Stimulated activated CD4-positive, alpha-beta T cell treated with anti-CD3 and anti-CD28 coated beads, Interleukin-12 subunit alpha, Interleukin-12 subunit beta, amount 100 ng/mL, for 48 hours (primary cell): ENCODE measurements at regions not wholly inside any gene's neighbourhood (a gene's known extent, or its start where the extent isn't known, plus 50 kb on each side); places are given as distances from the start of the nearest gene placed in this dataset.
"Not testable (repeated sequence)": the region's sequence is repeated elsewhere in the genome, so short reads cannot be mapped to it uniquely, and the experiment has no call there.

Experiments
- DNase-seq, 3 donors: peaks; one replicate each; pipeline ENCODE4 v3.0.0-alpha.2; 2020; ENCODE audit warnings: low read depth in 2 of 3, low spot score in 1 of 3

- DNase-seq, result no peak
Measured at GRCh38 chr4:167811958-167812357, 280.4 kb upstream of the ANXA10 start.

- DNase-seq, result no peak
Measured at GRCh38 chr4:167826281-167826680, 266.1 kb upstream of the ANXA10 start.

- no peak for DNase-seq
Measured at GRCh38 chr4:167831855-167832254, 260.5 kb upstream of the ANXA10 start.

- DNase-seq, result no peak
Measured at GRCh38 chr4:167838686-167839085, 253.7 kb upstream of the ANXA10 start.

GRCh38 chr4:167842487-167842886 lies 249.8 kb upstream of the ANXA10 start:
- DNase-seq, result no peak

- DNase-seq, result no peak
Measured at GRCh38 chr4:167854881-167855280, 237.5 kb upstream of the ANXA10 start.

- not testable (repeated sequence) for DNase-seq
Measured at GRCh38 chr4:167858127-167858526, 234.2 kb upstream of the ANXA10 start.

- no peak for DNase-seq
Measured at GRCh38 chr4:167867191-167867590, 225.1 kb upstream of the ANXA10 start.

- no peak for DNase-seq
Measured at GRCh38 chr4:167868163-167868562, 224.2 kb upstream of the ANXA10 start.

GRCh38 chr4:167873496-167873895 lies 218.8 kb upstream of the ANXA10 start:
- no peak for DNase-seq

GRCh38 chr4:167876091-167876490 lies 216.2 kb upstream of the ANXA10 start:
- not testable (repeated sequence) for DNase-seq

GRCh38 chr4:167877826-167878225 lies 214.5 kb upstream of the ANXA10 start:
- not testable (repeated sequence) for DNase-seq

GRCh38 chr4:167883266-167883665 lies 209.1 kb upstream of the ANXA10 start:
- no peak for DNase-seq

- DNase-seq, result no peak
Measured at GRCh38 chr4:167885071-167885470, 207.3 kb upstream of the ANXA10 start.

- no peak for DNase-seq
Measured at GRCh38 chr4:167885872-167886271, 206.5 kb upstream of the ANXA10 start.

GRCh38 chr4:167887726-167888125 lies 204.6 kb upstream of the ANXA10 start:
- no peak for DNase-seq

- DNase-seq, result no peak
Measured at GRCh38 chr4:167890226-167890625, 202.1 kb upstream of the ANXA10 start.

- no peak for DNase-seq
Measured at GRCh38 chr4:167893531-167893930, 198.8 kb upstream of the ANXA10 start.

GRCh38 chr4:167896260-167896659 lies 196.1 kb upstream of the ANXA10 start:
- not testable (repeated sequence) for DNase-seq

- DNase-seq, result no peak
Measured at GRCh38 chr4:167897116-167897515, 195.2 kb upstream of the ANXA10 start.

GRCh38 chr4:167903291-167903721 lies 189.0 kb upstream of the ANXA10 start:
- DNase-seq, result no peak

- no peak for DNase-seq
Measured at GRCh38 chr4:167906851-167907250, 185.5 kb upstream of the ANXA10 start.

GRCh38 chr4:167908816-167909215 lies 183.5 kb upstream of the ANXA10 start:
- DNase-seq, result no peak

- not testable (repeated sequence) for DNase-seq
Measured at GRCh38 chr4:167912535-167912934, 179.8 kb upstream of the ANXA10 start.
